Astrocyte of the hippocampus (primary cell): ENCODE measurements at regions not wholly inside any gene's neighbourhood (a gene's known extent, or its start where the extent isn't known, plus 50 kb on each side); places are given as distances from the start of the nearest gene placed in this dataset.

Experiments used
- DNase-seq: peaks from one replicate; pipeline ENCODE4 v3.0.0; 2011; ENCODE audit warnings: low read depth, low spot score

- no peak for DNase-seq
These were observed 297.8 kb upstream of the IRX2 start for GRCh38 chr5:3049261-3049660.

DNA sequence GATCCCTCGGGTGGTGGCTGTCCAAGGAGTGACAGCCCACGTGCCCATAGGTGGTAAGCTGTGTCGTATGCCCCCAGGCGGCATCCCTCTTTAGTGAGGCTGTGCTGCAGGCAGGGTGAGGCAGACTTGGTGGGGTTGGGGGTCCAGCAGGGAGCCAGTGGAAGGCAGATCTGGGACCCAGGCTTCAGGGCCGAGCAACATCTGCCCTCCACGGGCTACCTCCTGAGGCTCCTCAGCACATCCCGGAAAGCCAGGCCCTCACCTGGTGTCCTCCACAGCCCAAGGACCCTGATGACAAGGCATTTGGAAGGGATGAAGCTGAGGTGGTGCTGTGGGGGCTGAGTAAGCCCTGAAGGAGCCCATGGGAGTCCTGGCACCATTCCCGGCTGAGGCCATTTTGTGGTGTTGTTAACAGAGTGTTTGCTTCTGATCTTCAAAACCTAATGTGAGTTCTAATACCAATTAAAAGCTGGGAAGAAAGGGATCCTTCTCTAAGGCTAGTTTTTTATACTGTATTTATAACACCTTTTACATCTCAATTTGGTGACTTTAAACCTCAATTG lies 295.8 kb upstream of the IRX2 start:
- DNase-seq: no peak

DNA sequence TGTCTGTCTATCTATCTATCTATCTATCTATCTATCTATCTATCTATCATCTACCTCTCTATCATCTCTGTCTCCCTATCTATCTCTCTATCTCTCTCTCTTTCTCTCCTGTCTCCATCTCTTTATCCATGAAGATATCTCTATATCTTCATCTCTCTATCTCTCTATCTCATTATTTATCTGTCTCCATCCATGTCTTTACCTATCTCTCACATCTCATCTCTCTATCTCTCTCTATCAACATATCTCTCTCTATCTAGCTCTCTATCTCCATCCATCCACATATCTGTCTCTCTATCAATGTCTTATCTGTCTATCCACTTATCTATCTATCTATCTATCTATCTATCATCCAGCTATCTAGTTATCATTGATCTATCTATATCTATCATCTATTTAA lies 292.1 kb upstream of the IRX2 start:
- no peak for DNase-seq

DNA sequence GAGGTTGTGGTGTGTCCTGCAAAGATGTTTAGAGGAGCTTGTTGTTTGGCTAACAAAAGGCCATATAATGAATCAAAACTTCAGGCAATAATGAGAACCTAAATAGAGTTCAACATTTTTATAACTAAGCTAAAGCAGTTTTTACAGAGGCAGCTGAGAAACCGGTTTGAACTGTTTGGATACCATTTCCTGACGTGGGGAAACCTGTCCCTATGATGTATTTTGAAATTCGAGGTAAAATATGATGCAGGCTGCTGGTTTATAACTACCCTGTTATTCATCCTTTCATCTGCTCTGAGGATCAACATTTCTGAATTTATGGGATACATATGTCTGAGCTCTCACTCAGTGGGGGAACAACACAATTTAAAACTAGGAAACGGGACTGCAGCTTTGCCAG lies 289.5 kb upstream of the IRX2 start:
- no peak for DNase-seq

DNA sequence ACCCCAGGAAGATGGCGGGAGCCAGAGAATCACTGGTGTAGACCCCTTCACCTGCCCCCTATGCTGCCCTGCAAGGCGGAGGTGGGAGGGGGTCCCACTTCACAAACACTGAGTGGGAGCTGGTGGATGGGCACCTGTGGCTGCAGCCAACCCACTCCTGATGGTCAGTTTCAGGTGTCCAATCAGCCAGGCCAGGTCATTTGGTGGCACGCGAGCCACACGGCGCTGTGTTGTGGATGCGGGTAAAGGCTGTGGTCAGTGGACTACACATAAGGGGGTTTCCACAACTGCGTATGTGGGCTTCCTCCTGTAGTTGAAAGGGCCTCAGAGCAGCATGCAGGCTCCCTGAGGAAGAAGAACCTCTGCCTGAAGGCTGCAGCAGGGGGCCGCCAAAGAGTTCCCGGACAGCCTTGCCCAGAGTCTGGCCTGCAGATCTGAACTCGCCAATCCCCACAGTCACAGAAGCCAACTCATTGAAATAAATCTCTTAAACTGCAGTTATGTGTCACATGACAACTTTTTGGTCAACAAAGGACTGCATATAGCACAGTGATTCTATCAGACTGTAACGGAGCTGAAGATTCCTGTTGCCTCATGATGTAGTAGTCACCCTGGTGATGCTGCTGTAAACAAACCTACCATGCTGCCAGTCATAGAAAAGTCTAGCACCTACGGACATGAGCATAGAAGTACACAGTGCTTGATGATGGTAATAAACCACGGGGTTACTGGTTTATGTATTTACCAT lies 284.7 kb upstream of the IRX2 start:
- no peak for DNase-seq

- DNase-seq: no peak
These were observed 284.0 kb upstream of the IRX2 start for GRCh38 chr5:3035452-3035851.

DNA sequence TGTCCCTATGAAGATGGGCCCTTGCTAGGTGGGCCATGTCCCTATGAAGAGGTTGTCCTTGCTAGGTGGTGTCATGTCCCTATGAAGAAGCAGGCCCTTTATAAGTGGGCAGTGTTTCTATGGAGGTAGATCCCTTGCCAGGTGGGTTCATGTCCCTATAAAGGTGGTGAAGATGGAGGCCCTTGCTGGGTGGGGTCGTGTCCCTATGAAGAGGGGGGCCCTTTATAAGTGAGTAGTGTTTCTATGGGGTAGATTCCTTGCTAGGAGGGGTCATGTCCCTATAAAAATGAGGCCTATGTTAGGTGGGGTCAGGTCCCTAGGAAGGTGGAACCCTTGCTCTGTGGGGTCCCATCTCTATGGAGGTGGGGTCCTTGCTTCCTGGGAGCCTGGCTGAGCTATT lies 283.4 kb upstream of the IRX2 start:
- no peak for DNase-seq

DNA sequence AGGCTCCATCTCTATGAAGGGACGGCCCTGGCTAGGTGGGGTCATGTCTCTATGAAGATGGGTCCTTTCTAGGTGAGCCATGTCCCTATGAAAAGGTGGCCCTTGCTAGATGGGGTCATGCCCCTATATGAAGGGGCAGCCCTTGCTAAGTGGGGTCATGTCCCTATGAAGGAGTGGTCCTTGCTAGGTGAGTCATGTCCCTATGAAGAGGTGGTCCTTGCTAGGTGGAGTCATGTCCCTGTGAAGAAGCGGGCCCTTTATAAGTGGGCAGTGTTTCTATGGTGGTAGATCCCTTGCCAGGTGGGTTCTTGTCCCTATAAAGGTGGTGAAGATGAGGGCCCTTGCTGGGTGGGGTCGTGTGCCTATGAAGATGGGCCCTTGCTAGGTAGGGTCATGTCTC lies 283.0 kb upstream of the IRX2 start:
- no peak for DNase-seq

DNA sequence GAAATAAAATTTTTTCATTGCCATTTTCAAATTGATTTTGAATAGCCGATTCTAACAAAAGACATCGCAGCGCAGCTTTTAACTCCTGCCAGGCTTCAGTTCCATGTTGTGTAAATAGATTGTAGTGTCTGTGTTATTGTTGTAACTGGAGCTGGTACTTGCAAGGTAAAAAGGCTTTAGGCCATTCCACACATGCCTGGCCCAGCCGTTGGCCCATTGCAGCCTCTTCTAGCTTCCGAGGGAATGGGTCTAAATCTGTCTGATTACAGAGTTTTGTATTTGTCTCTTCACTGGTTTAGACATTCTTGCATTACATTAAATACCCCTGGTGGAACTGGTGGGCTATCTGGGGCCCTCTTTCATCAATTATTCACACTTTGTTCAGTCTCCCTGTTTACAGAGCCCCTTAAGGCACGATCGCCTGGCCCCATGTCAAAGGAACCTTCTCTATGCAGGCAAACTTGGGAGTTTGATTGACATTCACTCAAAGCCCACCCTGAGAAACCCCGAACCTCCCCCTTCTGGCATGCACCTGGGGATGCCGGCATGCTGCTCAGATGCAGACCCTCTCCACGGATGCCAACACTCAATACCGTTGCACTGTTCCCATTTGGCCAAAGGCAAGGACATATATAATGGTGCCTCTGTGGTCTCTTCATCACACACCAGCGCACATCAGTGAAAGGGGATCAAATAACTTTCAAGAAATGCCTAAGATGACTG lies 281.7 kb upstream of the IRX2 start:
- no peak for DNase-seq

GRCh38 chr5:3032513-3032912 lies 281.0 kb upstream of the IRX2 start:
- DNase-seq: no peak

- no peak for DNase-seq
These were observed 280.4 kb upstream of the IRX2 start for GRCh38 chr5:3031733-3032378.

DNA sequence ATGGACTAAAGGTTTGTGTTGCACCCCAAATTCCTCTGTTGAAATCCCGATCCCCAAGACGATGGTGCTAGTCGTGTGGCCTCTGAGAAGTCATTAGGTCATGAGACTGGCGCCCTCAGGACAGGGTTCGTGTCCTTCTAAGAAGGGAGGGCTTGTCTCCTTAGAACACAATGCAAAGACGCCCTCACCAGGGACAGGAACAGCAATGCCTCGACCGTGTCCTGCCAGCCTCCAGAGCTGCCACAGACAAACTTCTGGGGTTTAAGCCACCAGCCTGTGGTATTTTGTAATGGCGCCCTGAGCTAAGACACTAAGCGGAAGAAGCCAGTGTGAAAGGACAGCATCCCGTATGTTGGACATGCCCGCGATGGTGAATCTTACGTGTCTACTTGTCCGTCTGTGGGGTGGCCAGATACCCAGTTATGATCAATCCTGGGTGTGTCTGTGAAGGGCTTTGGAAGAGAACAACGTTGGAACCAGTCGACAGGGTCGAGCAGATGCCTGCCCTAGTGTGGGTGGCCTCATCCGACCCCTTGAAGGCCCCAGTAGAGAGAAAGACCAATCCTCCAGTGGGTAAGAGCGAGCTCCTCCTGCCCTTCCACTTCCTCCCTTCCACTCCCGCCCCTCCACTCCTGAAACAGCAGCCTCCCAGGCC lies 279.2 kb upstream of the IRX2 start:
- DNase-seq: no peak

GRCh38 chr5:3029396-3029795 lies 277.9 kb upstream of the IRX2 start:
- no peak for DNase-seq

- DNase-seq: no peak
These were observed 276.6 kb upstream of the IRX2 start for GRCh38 chr5:3027866-3028635.

DNA sequence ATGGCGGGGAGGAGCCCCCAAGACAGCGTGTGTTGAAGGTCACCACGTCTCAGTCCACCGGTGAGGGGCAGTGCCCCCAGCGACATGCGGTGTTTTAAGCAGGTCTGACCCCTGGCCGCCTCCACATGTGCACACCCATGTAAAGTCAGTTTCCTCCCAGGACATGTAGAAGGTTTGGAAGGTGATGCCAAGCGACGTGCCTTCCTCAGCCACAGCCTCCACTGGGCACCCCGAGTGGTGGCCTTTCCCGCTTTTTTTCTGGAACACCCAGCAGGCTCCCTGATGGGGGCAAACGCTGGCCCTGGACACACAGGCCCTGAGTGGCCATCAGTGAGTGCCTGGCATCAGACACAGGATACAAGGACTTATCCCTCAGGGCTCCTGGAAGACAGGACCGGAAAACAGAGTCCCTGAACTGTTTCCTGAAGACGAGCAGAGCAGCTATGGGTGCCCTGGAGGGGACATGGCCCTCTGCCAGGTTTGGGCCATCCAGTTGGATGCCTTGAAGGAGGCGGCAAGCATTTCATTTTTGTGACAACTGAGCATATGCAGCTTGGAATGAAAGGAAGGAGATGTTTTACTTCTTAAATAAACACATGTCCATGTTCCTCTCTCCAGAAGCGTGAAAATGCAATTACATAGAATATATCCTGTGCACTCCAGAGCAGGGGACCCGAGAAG lies 275.8 kb upstream of the IRX2 start:
- no peak for DNase-seq

DNA sequence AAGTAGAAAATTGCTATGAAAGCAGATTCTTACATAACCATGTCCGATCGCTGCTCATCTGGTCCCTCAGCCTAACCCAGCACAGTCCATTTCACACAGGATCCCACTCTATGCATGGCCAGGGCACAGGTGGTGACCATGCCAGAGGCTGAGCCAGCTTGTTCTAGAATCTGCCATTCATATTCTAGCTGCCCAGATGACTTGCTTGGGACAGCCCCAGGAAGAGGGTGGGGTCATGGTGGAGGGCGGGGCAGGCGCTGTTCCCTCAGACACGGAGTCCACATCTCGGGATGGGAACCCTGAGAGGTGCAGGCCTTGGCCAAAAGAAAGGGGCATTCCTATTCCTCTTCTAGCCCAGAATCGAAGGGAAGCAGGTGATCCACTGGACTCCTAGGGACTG lies 275.2 kb upstream of the IRX2 start:
- no peak for DNase-seq

DNA sequence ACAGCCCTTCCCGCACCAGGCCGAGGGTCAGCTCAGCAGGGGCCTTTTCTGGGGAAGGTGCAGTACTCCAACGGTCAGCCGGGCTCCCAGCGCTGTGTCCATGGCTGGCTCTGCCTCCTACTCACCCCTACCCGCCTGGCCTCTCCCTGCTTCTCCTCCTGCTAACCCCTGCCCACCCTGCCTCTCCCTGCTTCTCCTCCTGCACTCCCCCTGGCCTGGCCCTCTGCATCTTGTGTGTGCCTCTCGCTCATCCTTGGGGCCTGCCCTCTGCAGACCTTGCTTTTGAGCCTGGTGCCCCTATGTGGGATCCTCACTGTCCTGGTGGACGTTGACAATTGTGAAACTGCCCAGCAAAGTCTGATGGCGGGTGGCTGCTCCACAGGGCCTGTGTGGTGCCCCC lies 274.6 kb upstream of the IRX2 start:
- DNase-seq: no peak

DNA sequence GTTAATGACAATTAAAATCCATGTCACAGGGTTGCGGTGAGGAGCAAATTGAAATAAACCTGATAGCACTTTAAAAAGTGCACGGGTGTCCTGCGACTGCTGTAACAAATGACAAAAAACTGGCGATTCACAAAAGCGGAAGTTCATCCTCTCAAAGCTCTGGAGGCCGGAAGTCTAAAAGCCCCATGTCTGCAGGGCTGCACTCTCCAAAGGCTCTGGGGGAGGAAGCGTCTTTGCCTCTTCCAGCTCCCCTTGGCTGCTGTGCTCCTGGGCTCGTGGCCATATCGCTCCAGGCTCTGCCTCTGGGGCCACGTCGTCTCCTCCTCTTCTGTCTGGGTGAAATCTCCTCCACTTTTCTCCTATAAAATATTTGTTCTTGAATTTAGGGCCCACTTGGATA lies 273.9 kb upstream of the IRX2 start:
- DNase-seq: no peak

GRCh38 chr5:3024976-3025375 lies 273.5 kb upstream of the IRX2 start:
- no peak for DNase-seq

DNA sequence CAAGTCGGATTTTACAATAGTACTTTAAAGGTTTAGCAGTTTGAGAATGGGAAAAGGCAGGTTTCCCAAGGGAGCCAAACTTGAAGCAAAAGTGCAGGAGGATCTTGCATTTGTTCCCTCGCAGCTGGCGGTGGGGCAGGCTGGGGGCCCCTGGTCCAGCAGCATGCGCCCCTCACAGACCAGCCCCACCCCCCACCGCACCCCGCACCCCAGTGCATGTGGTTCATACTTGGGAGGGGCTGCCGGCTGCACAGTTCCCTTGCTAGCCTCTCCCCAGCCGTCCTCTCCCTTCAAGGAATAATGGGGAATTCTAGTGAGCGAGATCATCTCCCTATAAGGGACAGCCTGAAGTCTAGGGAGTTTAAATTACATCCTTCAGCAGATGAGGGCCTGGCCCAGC lies 273.1 kb upstream of the IRX2 start:
- no peak for DNase-seq

- DNase-seq: no peak
These were observed 272.6 kb upstream of the IRX2 start for GRCh38 chr5:3024126-3024525.
